HUDEP-2 (cell line): ENCODE measurements at regions not wholly inside any gene's neighbourhood (a gene's known extent, or its start where the extent isn't known, plus 50 kb on each side); places are given as distances from the start of the nearest gene placed in this dataset.

Experiments used
- DNase-seq, 76 experiments: peaks; one replicate each; lab custom pipeline; 2025; ENCODE audit not compliant: unreplicated experiment in 76 of 76; lab: John Stamatoyannopoulos, UW

DNA sequence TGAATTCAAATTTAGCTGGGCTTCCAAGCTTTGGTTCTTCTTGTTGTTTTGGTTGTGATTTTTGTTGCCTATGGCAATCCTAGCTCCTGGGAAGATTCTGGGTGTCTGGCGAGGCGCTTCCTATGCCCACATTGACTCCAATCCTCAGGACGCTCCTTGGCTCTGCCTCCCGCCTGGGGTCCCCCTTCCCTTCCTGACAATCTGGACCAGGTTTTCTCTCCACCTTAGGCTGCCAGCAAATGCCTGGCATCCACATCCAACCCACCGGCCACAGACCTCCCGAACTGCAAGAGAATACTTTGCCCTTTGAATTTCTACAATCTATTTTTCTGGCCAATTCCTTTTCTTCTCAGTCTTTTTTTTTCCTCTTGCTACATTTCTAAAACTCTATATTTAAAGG, 186.9 kb upstream of the UBL3 start:
- DNase-seq, result no peak

DNA sequence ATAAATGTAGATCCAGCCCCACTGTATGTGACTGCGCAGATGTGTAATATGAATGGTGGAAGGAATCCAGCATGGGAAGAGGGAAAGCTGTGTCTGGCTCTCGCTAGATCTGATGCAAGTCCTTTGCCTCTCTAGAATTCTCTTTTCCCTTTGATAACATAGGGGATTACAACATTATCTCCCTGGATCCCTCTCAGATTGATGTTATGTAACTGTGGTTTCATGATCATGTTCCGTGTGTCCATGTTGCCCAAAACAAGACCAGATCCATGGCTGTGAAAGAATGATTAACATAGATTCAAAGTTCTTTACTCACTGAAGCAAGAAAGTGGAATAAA, 184.0 kb upstream of the UBL3 start:
- DNase-seq, result no peak

DNA sequence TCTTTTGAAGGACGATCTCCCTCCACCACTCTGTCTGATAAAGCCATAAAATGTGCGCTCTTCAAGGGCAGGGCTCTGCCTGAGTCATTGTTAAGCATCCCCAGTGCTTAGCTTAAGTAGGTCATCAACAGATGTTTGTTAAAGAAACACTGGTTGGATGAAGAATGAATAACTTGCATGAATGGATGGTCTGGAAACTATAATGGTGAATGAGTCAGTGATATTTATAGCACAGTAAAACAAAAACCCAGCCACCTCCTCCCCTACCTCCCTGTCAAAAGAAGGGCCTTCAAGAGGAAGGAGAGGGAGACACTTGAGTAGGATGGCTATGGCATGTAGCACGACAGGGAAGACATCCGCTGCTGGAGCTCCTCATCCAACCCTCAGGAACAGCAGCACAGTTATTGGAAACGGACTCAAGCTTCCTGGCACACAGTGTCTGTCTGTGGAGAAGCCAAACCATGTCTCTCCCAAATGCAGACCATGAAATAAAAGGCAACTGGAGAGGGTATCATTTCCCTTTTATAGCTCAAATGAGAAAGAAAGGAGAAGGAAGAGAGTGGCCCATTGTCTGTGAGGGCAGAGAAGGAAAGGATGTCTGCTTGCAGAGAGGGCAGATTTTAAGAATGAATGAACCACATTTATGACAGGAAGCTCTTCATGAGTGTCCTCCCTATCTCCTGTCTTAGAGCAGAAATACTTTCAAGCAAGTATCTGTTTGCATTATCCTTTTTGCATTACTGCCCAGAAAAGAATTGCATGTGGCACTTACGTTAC, 183.5 kb upstream of the UBL3 start:
- no peak for DNase-seq

DNA sequence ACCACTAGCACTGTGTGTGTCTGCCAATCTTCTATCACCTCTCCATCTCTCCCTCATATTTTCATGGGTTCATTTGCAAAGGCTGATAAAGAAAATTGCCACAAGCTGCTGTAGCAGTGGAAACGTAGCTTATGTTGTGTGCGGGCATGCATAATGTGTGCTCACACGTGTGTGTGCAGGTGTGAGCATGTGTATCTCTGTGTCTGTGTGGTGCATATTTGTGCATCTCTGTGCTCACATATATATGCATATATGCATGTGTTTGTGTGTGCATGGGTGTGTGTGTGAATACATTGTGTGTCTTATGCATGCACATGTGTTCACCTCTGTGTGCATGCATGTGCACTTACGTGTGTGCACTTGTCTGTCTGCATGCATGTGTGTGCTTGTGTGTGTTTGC, 181.8 kb upstream of the UBL3 start:
- no peak for DNase-seq

DNA sequence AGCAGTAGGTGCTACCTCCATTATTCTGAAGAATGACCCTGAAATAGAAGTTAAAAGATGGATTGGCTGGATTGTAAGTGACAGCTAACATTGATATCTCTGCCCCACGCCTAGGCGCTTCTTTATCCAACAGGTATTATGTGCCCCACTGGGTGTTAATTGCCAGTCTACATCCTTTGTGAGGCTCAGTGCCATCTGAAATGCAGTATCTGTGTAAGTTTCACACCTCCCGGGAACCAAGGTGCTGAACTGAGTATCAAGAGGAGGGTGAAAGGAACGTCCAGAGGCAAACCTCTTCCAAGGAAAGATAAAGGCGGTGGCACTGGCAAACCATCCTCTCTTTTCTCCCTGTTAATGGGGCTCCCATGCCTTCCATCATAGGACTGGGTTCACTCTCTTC, 181.1 kb upstream of the UBL3 start:
- DNase-seq, result no peak

DNA sequence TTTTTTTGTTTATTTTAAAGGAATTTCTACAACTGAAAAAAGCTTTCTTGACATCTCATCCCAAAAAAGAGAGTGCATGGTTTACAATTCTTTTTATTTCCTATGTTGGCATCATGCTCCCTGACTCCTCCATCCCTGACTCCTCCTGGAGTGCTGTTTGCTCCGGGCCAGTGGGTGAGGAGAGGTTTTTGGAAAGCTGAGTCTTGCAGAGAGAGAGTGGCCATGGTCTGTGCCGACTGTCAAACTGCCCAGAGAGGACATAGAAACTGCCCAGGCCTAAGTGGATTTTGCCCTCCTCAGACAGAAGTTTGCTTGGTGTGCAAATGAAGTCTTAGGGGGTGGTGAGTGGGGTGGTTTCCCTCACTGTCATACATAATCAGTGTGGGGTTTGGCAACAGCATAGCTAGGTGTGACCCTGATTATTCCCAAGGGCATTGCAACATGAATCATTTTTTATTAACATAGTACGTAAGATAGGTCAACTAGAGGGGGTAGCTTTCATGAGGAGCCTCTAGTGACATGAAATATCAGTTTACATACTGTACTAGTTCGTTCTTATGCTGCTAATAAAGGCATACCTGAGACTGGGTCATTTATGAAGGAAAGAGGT, 179.8 kb upstream of the UBL3 start:
- DNase-seq, result no peak

DNA sequence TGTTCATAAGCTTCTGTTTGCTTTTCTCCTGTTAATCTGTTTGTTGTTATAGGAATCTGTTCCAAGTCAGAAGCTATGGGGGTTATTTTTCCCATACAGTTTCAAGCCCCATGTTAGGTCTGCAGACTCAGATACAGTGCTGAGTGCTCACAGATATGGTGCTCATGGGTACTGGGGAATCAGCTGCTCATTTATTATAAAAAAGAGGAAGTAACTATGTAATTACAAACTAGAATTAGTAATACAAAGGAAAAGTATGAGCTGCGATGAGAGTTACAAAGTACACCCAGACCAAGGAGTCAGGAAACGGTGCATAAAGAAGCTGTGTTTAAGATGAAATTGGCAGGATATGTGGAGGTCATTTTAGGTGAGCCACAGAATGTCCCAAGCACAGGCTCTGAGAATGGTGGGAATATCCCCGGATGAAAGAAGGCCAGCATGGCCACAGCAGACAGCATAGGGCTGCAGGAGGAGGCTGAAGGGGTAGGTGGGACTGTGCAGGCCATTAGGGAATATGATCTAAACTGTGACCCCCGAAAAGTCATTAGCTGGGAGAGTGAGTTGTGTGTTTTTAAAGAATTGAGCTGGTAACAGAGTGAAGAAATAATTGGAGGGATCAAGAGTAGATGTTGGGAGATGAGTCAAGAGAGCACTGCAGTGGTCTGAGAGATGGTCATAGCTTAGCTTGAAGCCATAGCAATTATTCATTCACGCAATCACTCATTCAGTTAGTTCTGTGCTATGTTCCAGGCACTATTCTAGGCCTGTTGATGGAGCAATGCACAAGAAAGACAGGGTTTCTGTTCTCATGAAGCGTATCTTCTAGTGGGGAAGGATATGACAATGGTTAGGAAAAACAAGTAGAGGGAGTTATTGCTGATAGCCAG, 177.4 kb upstream of the UBL3 start:
- no peak for DNase-seq

DNA sequence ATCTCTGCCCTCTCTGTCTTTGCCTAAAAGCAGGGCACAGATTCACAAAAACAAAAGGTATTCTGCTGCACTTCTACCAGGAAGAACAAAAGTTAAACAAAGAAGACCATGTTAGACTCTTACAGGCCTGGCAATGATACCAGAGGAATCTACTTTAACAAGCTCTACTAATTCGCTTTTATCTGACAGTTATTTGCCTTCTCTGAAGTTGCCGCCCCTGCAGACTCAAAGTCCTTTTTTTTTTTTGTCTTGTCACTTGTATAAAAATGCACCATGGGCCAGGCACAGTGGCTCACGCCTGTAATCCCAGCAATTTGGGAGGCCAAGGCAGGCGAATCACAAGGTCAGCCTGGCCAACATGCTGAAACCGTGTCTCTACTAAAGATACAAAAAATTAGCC, 176.5 kb upstream of the UBL3 start:
- no peak for DNase-seq

DNA sequence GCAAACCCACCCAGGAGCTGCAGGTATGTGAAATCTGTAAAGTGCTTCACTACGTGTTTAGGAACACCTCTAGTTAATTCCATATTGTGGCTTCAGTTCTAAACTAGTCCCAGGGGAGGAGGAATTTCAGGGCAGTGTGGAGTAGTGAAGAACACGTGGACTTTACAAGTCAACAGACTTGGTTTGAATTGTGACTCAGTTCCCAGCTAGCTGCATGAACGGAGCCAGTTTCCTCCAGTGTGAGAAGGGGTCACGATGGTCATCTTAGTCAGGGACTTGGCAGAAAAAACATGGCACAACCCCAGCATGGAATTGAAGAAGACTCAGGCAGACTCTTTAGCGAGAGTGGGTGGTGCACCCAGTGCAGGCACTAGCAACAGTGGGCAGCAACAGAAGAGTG, 175.7 kb upstream of the UBL3 start:
- DNase-seq, result no peak

DNA sequence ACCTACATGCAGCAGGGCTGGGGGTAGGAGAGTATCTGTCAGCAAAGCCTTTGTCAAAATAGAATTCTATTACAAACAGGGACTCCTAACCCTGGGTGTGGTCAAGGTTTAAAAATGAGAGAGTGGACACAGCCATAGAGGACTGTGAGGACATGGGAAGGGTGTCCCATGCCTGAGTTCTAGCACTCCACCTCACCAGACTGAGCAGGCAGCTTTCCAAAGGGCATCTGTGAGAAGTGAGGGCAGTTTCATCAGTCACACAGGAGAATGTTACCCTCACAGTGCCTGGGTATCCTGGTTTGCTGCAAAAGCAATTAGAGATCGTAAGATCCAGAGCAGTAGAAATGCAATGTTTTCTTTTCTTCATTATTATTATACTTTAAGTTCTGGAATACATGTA, 174.9 kb upstream of the UBL3 start:
- no peak for DNase-seq

DNA sequence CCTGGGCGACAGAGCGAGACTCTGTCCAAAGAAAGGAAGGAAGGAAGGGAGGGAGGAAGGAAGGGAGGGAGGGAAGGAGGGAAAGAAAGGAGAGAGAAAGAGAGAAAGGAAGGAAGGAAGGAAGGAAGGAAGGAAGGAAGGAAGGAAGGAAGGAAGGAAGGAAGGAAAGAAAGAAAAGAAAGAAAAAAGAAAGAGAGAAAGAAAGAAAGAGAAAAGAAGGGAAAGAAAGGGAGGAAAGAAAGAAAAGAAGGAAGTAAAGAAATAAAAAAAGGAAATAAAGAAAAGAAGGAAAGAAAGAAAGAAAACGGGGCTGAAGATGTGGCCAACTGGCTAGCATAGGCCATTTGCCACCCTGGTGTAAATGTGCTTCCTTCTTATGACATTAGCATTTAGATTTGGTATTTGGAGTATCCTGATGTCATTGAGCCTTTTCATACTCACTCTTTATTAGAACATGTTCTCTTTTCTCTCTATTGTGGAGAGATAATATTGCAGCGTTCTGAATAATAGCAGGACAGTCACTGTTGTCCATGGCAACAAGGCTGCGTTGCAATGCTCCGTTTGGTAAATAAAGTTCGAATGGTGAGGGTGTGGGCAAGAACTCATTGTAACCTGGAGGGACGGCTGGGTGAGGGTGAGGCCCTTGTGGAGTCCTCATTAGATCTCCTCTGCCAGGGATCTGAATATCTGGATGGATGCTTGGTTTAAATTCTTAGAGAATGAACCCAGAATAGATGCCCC, 173.9 kb upstream of the UBL3 start:
- no peak for DNase-seq

DNA sequence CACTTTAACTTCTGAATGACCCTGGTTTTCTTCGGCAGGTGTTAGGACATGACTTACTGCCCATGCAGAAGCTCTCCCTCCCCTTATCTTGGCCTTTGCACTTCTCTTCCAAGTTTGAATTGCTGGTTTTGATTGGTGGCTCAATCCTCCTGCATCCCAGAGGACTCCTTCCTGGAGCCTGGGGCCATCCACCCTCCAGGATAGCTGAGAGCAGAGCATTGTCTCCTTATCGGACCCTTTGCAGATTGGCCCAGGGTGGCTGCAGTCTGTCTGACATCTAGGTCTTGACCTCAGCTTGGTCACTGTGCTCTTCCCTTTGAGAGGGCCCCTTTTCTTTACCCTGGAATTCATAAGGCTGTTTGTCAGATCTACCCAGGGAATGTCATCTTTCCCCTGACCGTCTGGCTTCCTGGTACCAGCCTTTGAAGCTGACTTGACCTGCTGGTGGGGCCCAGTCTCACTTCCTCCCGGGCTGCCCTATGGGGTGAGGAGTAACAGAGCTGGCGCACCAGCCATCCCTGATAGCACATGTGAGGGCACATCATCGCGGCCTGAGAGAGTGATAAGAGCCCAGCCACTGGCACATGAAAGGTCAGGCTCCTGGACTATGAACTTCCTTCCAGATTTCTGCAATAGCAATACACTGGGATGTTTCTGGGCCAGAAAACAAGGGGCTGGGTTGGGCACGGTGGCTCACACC, 172.9 kb upstream of the UBL3 start:
- DNase-seq, result no peak

DNA sequence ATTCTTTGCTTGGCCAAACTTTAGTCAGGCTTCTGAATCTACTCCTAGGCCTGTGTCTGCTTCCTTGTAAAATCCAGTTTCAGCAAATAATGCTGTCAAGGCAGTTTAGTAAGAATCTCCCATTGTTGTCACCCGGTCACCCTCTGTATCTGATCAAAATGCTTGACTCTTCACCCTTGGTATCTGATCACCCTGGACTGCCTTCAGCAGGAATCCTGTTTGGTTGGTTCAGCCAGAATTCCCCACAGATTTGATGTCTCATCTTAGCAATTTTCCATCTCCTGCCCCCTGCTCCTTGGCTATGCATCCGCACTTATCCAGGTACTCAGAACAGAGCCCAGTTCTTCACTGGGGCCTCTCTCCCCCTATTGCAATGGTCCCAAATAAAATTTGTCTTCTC, 172.4 kb upstream of the UBL3 start:
- DNase-seq, result no peak

DNA sequence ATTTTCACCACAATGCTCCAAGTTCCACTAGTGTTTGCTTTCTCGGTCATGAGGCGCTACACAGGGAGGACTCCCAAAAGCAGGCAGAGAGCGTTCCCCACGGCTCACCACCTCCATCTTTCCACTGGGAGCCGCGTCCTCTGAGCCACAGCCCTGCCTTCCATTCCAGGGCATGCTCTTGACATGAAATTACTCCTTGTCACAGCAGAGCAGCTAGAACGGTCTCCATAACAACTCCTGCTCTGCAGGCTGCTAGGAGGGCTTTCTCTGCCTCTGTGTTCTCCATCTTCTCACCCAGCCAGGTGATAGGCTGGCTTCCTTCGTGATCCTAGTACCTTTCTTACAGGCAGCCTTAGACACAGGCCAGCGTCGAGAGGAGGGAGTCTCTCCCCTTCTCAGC, 171.8 kb upstream of the UBL3 start:
- DNase-seq, result no peak

DNA sequence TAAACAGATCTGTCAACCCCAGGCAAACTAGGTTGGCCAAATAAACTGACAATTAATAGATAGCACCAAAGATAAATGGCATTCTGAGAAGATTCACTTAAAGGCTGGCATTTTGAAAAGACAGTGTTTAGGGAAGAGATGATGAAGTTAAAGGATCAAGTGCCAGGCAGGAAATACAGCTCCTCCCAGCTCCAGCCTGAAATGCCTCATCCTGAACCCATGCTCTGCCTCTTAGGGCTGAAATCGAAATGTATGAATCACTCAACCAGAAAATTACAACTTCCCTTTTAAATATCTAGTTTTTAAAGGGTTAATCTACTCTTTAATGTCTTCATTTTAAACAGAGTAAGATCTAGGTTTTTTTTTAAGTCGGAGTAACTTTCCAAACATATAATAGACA, 171.2 kb upstream of the UBL3 start:
- DNase-seq, result no peak

DNA sequence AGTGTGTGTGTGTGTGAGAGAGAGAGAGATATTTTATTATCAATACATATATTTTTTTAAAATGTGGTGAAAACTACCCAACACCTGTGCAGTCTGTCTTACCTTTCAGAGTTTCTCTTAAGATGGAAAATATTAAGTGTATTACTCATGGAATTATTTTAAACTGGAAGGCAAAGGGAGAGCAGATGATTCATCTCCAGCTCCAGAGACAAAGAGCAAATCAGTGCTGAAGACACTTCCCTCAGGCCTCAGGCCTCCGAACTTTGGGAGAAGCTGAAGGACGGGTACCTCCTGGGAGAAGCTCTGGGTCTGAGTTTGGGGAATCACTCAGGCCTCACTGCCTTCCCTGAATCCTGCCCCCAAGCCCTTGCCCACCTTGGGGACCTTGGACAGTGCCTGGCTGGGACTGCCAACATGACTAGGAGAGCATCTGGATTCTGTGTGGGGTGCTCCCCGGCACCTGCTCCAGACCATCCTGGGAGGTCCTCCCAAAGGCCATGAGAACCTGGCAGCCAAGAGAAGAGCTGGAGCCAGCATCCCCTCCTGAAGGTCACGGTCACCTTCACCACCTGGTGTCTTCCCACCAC, 170.4 kb upstream of the UBL3 start:
- no peak for DNase-seq

DNA sequence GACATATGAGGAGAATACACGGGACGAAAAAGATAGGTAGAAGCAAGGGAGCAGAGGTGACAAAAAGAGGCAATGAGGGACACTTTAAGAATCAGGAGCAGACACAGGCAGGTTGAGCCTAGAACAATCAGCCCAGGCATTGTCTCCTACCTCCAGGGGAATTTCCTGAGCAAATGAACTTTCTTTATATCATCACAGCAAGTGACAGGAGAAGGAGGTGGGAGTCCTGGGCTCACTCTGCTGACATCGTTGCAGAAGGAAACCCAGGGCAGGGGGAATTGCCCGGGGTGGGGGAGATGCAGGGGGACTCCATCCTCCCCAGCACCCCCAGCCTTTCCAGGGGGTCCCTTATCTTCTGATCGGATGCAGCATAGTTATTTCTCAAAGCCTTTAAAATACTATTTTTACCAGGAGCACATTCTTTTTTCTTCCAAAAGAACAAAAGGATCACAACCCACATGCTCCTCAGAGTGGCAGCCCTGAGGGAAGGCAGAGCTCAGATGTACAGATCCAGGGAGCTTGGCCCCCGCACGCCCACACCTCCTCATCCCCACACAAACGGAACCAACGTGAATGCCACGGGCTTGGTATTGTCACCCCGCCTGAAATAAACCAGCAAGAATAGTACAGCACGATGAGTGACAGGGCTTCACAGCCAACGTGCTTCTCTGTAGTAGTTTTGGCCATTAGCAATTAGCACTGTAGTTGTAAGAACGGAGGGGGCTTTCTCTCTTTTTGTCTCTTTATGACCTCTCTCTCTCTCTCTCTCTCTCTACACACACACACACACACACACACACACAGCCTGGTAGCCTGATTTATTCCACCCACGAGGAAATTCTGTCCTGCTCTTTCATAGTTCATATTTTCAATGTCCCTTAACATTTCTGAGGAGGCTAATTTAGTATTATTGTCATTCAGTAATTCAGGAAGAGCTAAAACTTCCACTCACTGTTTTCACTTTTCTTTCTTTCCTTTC, 169.5 kb upstream of the UBL3 start:
- DNase-seq, result no peak

DNA sequence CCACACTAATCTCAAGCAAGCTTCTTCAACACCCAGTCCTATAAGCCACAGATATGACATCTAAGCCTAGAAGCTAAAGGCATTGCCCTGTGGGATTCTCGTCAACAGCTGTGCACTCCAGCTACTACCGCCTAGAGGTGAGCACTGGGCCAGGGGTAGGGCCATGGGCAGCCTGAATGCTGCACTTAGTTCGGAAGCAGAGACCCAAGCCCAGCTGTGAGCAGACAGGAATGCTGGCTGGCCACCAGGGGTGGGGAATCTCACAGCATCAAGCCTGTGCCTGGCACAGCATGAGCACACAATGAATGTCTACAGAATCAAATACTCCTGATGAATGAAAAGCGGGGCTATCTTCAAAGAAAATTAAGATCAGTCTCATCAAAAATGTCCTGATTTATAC, 167.5 kb upstream of the UBL3 start:
- DNase-seq, result no peak

DNA sequence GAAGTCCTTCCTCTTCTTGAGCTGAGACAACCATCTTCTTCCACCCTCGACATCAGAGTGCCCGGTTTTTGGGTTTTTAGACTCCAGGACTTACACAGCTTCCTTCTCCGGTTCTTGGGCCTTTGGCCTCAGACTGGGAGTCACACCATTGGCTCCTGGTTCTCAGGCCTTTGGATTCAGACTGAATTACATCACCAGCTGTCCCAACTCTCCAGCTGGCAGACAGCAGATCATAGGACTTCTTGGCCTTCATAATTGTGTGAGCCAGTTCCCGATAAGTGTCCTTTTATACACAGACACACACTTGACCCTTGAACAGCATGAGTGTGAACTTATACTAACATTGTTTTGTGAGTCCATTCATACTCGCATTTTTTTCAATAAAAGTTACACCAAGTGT, 166.0 kb upstream of the UBL3 start:
- no peak for DNase-seq
